HG03095 (cell line): ENCODE measurements at regions not wholly inside any gene's neighbourhood (a gene's known extent, or its start where the extent isn't known, plus 50 kb on each side); places are given as distances from the start of the nearest gene placed in this dataset.

Experiments used
- ATAC-seq: cut with Tn5 transposase; IDR thresholded peaks from one replicate; pipeline ENCODE4 v1.9.1; 2021; ENCODE audit warnings: moderate library complexity; ENCODE audit not compliant: unreplicated experiment

- ATAC-seq, result no peak
These were observed 269.8 kb downstream of the CDC5L start for GRCh38 chr6:44657206-44657819.

DNA sequence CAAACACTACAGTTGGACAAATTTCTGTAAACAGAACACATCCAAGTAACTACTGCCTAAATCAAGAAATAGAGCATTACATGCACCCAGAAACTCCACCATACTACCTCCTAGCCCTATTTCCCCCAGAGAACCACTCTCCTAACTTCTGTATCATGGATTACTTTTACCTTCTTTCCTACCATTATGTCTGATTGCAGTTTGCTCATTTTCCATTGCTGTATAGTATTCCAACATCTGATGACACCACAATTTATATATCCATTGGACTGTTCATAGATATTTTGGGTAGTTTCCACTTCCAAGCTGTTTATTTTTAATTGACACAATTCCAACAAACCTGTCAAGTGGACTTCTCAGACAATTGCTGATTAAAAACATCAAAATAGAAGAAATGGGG is 271.1 kb downstream of the CDC5L start:
- no peak for ATAC-seq

GRCh38 chr6:44659726-44660125 is 272.2 kb downstream of the CDC5L start:
- no peak for ATAC-seq

DNA sequence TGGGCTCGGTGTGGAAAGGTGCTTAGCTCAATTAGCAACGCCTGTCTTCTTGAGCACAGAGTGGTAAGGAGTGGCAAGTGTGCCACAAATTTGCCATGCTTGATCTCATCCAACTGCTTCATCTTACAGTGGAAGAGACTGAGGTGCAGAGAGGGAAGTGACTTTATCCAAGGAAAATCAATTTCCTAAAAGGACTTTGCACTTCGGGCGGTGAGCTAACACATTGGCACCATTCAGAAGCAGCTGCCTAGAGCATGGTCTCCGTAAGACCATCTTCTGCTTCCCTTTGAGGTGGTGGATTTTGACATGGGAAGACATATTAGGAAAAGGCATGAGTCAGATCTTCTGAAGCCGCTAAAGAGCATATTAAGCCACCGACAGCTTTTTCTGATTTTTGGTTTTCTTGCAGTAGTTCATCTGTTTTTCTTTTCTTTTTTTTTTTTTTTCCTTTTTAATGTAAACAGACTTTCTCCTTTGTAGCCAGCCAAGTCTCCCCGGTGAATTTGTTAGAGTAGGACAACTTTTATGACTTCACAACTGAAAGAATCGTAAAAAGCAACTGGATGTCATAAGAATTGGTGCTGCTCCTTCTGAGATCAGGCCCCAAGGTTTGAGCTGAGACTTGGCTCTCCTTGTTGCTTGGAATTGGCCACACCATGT is 273.2 kb downstream of the CDC5L start:
- no peak for ATAC-seq

DNA sequence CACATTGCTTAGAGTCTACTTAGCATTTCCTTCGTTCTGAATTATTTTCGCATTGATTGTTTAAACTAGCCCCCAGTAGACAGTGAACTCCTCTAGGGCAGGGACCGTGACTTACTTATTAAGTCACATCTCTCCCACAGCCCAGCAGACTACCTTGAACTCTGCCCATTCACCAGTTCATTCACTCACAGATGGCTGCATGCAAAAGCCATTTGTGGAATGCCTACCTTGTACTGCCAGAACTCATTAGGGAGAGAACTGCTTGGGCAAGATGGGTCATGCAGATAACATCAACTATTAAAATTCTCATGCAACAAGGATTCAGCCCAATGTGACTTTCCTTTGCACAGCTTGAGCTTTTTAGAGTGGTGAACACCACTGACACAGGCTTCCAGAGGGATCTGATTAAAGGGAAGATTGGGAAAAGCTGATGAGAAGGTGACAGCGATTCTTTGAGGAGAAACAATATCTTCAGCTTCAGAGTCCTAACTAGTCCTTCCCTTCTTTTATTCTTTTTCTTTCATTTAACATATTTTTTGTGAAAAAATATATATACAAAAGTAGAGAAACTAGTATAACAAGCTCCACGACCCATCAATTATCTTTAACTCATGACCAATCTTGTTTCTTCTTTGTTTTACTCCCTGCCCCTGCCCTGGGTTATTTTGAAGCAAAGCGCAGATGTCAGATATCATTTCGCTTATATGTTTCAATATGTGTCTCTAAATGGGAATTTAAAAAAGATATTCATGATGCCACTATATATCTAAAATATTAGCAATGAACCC is 273.9 kb downstream of the CDC5L start:
- no peak for ATAC-seq

GRCh38 chr6:44662461-44663121 is 275.1 kb downstream of the CDC5L start:
- ATAC-seq, result no peak

DNA sequence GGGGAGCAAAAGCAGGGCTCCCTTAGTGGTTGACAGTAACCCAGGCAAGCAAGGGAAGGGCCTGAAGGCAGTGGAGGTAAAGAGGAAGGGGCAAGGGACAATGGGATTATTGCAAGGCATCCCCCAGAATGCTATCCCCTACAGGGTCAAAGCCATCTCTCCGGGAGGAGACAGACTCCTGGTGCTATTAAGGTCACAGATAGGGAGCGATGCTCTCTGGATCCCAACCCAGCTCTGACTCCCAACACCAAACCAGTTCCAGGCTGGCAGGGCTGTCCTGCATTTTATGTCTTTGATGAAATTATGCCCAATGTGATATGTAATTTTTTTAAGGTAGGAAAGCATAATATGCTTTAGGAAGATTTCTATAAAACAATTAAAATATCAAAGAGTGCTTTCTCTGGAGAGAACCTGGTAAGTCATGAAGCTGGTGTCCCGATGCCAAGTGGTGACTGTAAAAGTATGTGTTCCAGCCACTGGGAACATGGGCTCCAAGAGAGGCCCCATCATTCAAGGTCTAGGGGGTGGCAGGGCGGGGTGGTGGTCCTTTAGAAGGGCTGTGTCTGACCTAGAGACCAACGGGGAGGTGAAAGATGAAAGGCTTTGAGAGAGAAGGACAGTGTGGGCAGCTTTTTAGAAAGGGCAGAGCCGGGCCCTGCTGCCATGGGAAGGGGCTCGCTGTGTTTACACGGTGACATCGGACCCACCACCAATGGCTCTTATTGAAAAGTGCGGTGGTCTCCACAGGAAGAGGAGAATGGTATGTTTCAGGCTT is 276.5 kb downstream of the CDC5L start:
- ATAC-seq, result no peak

GRCh38 chr6:44664716-44665115 is 277.2 kb downstream of the CDC5L start:
- no peak for ATAC-seq

- no peak for ATAC-seq
These were observed 277.6 kb downstream of the CDC5L start for GRCh38 chr6:44665143-44665542.

- no peak for ATAC-seq
These were observed 278.2 kb downstream of the CDC5L start for GRCh38 chr6:44665683-44666082.

- no peak for ATAC-seq
These were observed 278.8 kb downstream of the CDC5L start for GRCh38 chr6:44666324-44666723.

GRCh38 chr6:44667226-44667625 is 279.7 kb downstream of the CDC5L start:
- no peak for ATAC-seq

DNA sequence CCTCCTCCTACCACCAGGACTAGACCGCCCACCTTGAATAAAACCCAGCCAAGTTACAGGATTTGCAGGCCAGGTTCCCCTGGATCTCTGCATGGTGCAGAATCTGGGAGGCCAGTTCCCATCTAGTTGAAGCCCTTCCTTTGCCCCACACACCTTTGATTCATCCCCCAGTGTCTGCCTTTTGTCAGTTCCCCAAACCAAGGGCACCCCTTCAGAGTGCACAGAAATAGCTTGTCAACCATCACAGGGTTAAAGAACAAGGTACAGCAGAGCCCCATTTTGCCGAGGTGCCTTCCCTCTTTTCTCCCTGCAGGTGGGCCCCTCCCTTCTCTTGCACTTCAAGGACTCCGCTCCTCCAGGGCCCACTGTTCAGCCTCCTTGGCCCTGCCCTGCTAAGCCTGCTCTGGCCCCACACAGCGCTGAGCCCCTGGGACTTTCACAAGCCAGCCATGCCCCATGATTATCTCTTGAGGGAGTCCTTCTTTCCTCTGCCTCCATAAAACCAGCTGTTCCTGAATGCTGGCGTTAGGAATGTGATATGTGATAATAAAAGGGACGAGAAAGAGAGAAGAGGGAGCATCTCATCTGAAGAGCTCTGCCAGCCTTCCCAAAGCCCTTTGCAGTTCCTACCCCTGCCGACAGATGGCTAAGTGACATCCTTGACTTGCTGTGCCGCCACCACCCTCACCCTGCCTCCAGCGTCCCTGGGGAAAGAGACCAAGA is 280.3 kb downstream of the CDC5L start:
- no peak for ATAC-seq

DNA sequence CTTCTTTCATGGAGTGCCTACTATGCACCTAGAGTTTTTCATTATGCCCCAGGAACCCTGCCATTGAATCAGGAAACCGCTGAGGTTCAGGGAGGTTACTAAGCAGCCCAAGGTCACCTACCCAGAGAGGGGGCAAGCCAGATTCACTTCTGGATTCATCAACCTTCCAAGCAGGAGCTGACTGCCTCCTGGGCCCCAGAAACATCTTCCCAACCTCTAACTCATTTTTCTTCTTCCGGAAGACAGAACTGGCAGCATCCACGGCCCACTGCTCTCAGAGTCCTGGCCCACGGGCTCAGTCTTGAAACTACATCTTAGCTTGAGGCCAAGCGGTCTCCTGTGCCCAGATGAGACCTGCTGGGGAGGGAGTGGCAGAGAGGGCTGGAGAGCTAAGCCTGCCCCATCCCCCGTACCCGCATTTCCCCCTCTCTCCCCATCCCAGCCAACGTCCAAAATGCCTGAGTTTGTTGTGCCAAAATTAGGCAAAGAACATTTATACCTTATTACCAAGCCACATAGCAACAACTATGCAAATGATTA is 281.0 kb downstream of the CDC5L start:
- no peak for ATAC-seq

DNA sequence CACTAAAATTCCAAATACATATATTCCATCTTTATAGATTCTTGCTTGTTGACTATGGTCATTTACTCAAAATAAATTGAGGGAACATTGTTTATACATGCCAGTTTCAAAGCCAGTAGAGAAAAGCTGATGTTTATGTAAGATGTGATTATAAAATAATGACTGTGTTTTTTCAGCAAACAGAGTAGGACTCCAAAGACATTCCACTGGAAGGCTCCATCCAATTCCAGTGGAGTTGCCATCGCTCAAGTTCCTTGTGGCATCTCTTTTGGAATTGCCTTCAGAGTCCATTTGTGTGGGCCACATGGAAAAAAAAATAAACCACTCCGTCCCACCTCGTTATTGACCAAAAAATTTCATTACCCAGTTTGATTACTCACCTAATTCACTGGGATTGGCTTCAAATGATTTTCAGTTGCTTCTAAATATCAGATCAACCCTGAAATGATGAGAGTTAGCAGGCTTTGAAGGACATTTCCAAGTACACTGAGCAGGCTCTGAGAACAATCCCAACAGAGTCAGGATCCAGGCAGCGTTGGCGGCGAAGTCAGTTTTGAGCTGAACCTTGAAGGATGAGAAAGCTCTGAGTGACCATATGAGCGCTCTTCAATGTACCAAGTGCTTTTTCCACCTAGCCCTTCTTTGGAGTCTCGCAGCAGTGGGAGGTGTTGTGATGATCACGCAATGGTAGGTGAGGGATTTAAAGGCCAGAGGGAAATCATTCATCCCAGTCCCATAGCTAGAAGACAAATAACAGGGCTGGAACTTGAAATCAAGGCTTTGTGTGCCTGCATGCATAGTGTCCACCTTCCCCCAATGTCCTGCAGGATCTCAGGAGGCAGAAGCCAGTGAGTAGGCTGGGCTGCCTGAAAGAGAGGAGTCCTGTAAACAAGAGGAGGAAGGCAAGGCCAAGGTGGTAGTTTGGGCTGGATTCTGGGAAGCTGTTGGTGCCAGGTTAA is 281.7 kb downstream of the CDC5L start:
- ATAC-seq, result no peak

GRCh38 chr6:44670146-44670545 is 282.6 kb downstream of the CDC5L start:
- no peak for ATAC-seq

- no peak for ATAC-seq
These were observed 283.8 kb downstream of the CDC5L start for GRCh38 chr6:44671333-44671732.

DNA sequence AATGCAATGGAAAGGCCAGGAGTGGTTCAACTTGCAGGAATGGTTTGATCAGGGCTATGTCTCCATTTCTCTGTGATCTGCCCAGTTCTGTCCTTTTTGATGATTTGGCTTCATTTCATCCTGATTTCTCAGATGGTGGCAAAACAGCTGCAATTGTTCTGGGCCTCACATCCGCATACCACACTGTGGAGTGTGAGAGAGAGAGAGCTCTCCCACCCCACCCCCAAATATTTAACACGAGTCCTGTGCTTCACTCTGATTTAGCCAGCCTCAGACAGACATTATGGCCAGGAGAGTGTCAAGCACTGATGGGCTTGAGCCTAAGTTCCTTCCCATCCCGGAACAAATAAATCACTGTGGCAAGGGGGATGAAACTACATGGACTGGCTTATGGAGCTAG is 284.6 kb downstream of the CDC5L start:
- no peak for ATAC-seq

- ATAC-seq, result no peak
These were observed 285.3 kb downstream of the CDC5L start for GRCh38 chr6:44672841-44673240.
